HG03159 (cell line): ENCODE measurements at regions not wholly inside any gene's neighbourhood (a gene's known extent, or its start where the extent isn't known, plus 50 kb on each side); places are given as distances from the start of the nearest gene placed in this dataset.
"Not testable (repeated sequence)": the region's sequence is repeated elsewhere in the genome, so short reads cannot be mapped to it uniquely, and the experiment has no call there.

Experiments
- ATAC-seq: cut with Tn5 transposase; IDR thresholded peaks from one replicate; pipeline ENCODE4 v1.9.1; 2021; ENCODE audit warnings: mild to moderate bottlenecking, moderate library complexity; ENCODE audit not compliant: unreplicated experiment

- ATAC-seq: peak; percentile 99
These were observed 227.6 kb upstream of the POU1F1 start for GRCh38 chr3:87503900-87504498.

GRCh38 chr3:87501076-87501475, 224.7 kb upstream of the POU1F1 start:
- no peak for ATAC-seq

GRCh38 chr3:87498358-87499080, 222.1 kb upstream of the POU1F1 start:
- no peak for ATAC-seq

GRCh38 chr3:87495938-87496337, 219.6 kb upstream of the POU1F1 start:
- ATAC-seq: no peak

- no peak for ATAC-seq
These were observed 217.9 kb upstream of the POU1F1 start for GRCh38 chr3:87494264-87494663.

GRCh38 chr3:87491843-87492242, 215.5 kb upstream of the POU1F1 start:
- ATAC-seq: no peak

GRCh38 chr3:87489892-87490291, 213.5 kb upstream of the POU1F1 start:
- ATAC-seq: no peak

- ATAC-seq: no peak
These were observed 212.4 kb upstream of the POU1F1 start for GRCh38 chr3:87488765-87489164.

- ATAC-seq: not testable (repeated sequence)
These were observed 210.3 kb upstream of the POU1F1 start for GRCh38 chr3:87486635-87487034.

- no peak for ATAC-seq
These were observed 209.7 kb upstream of the POU1F1 start for GRCh38 chr3:87486115-87486514.

- ATAC-seq: no peak
These were observed 202.3 kb upstream of the POU1F1 start for GRCh38 chr3:87478716-87479115.

GRCh38 chr3:87473944-87474343, 197.6 kb upstream of the POU1F1 start:
- ATAC-seq: no peak

- no peak for ATAC-seq
These were observed 192.6 kb upstream of the POU1F1 start for GRCh38 chr3:87468938-87469337.

- ATAC-seq: no peak
These were observed 191.9 kb upstream of the POU1F1 start for GRCh38 chr3:87468235-87468634.

- ATAC-seq: no peak
These were observed 185.8 kb upstream of the POU1F1 start for GRCh38 chr3:87462228-87462627.

GRCh38 chr3:87461443-87461842, 185.1 kb upstream of the POU1F1 start:
- ATAC-seq: no peak

- ATAC-seq: no peak
These were observed 184.7 kb upstream of the POU1F1 start for GRCh38 chr3:87461036-87461435.

- ATAC-seq: no peak
These were observed 172.2 kb upstream of the POU1F1 start for GRCh38 chr3:87448558-87448957.

- ATAC-seq: no peak
These were observed 170.5 kb upstream of the POU1F1 start for GRCh38 chr3:87446849-87447387.

GRCh38 chr3:87442470-87442869, 166.1 kb upstream of the POU1F1 start:
- ATAC-seq: no peak

GRCh38 chr3:87437765-87438164, 161.4 kb upstream of the POU1F1 start:
- no peak for ATAC-seq

GRCh38 chr3:87436781-87437543, 160.6 kb upstream of the POU1F1 start:
- ATAC-seq: no peak
